Body of pancreas (tissue), 4 donors: ENCODE measurements at regions not wholly inside any gene's neighbourhood (a gene's known extent, or its start where the extent isn't known, plus 50 kb on each side); places are given as distances from the start of the nearest gene placed in this dataset.

Experiments
- POLR2A ChIP-seq, 3 donors: fragments of 450-650 bp; IDR thresholded peaks; one replicate each; pipeline ENCODE4 v1.6.1; 2016; ENCODE audit warnings: antibody characterized with exemption in 3 of 3, mild to moderate bottlenecking in 2 of 3
- TF ChIP-seq, protein P1 (sequence below), 7 experiments: fragments of 450-650 bp in 4 of 7; fragments of 200-600 bp in 3 of 7; sonication (generic) in 3 of 7; IDR thresholded peaks; one replicate each; pipeline ENCODE4 v1.5.1; 2016 to 2019; ENCODE audit warnings: antibody characterized with exemption in 7 of 7

GRCh38 chr6:128580224-128581110 is 60.1 kb upstream of the PTPRK start:
- TF ChIP-seq, protein P1, sequence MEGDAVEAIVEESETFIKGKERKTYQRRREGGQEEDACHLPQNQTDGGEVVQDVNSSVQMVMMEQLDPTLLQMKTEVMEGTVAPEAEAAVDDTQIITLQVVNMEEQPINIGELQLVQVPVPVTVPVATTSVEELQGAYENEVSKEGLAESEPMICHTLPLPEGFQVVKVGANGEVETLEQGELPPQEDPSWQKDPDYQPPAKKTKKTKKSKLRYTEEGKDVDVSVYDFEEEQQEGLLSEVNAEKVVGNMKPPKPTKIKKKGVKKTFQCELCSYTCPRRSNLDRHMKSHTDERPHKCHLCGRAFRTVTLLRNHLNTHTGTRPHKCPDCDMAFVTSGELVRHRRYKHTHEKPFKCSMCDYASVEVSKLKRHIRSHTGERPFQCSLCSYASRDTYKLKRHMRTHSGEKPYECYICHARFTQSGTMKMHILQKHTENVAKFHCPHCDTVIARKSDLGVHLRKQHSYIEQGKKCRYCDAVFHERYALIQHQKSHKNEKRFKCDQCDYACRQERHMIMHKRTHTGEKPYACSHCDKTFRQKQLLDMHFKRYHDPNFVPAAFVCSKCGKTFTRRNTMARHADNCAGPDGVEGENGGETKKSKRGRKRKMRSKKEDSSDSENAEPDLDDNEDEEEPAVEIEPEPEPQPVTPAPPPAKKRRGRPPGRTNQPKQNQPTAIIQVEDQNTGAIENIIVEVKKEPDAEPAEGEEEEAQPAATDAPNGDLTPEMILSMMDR (IDR thresholded peaks at IDR 0.05): no peak
- TF ChIP-seq POLR2A (IDR thresholded peaks at IDR 0.05): no peak
